NCI-H446 (cell line): ENCODE measurements at regions not wholly inside any gene's neighbourhood (a gene's known extent, or its start where the extent isn't known, plus 50 kb on each side); places are given as distances from the start of the nearest gene placed in this dataset.
"Not testable (repeated sequence)": the region's sequence is repeated elsewhere in the genome, so short reads cannot be mapped to it uniquely, and the experiment has no call there.

ENCODE experiments used
- DNase-seq, 2 experiments: peaks; one replicate each; lab custom pipeline; 2025; lab: John Stamatoyannopoulos, UW

DNA sequence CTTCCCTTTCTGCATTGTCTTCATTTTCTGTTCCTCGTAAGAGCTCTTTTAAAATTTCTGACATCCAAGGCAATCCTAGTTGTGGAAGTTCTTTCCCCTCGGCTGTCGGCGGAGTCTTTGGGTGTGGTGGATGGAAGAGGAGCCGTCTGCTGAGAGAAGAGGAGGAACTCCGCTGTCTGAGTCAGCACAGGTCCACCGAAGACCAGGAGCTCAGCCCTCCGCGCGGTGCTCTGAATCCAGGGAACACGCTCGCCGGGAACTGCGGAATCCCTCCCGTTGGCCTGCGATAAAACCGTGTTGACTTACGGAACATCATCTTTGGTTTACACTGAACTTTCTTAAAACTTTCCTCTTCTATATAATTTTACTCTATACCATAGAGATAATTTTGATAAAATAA is 100.7 kb upstream of the IRX4 start:
- DNase-seq, result no peak

- not testable (repeated sequence) for DNase-seq
Observed at GRCh38 chr5:1982561-1982960, 99.8 kb upstream of the IRX4 start.

DNA sequence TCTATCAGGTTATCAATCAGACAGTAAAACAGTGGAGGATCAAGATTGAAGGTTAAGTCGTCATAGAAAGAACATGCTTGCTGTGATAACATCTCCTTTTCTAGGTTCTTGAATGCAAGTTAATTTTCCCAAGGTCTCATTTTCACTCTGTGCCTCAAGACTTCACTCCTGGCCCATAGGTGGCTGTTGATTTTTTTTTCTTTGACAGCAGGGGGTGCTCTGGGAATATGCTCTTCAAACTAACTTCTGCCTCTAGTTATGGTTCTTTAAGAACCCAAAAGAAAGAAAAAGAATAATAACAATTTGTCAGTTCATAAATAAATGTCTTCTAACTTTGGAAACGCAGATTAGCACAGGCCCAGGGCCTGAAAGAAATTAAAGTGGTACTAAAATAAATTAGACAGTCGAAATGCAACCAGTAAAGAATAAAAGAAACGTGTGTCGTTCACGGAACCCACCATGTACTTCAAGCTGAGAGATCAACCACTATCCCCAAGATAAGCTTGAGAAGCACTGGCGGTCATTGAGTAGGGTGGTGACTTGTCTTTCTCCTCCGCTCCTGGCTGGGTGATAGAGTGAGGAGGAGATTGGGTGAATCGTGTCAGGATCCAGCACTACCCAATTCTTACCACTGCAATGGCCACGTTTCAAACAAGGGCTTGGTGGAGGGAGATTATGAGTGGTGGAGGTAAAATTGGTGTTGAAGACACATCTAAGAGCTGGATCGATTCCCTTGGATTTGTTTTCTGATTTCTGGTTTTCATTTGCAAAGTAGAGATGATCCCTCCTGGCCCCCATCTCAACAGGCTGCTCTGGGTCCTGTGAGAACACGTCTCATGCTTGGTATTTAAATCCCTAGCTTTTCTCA is 93.4 kb upstream of the IRX4 start:
- DNase-seq, result no peak

- no peak for DNase-seq
Observed at GRCh38 chr5:1975406-1975715, 92.6 kb upstream of the IRX4 start.

GRCh38 chr5:1974501-1975405 is 92.0 kb upstream of the IRX4 start:
- DNase-seq, result no peak

GRCh38 chr5:1974081-1974480 is 91.4 kb upstream of the IRX4 start:
- DNase-seq, result no peak

DNA sequence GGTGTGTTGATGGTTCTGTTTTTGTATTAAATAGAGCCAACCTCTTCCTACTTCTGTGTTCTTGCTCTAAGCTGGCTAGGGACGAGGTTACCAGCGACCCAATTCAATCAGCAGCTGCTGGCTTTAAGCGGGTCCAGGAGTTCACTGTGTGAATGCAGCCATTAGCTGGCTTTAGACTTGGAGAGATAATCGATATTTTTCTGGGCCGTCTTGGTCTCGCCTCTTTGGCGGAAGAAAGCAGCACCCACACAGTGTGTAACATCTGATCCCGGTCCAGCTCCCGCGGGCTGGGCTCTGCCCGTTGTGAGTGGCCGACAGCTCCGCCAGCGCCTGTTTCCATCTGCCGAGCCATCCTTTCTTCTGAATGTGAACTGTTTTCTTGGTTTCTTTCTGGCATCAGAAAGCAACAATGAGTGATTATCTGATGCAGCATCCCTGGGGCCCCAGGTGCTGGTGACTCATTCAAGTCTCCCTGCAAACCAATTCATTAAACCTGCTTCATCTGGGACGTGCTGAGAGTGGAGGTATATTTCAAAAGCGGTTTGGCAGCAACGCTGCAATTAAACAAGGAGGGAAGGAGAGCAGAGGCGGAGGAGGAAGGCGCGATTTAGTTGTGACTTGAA is 90.8 kb upstream of the IRX4 start:
- DNase-seq, result no peak

DNA sequence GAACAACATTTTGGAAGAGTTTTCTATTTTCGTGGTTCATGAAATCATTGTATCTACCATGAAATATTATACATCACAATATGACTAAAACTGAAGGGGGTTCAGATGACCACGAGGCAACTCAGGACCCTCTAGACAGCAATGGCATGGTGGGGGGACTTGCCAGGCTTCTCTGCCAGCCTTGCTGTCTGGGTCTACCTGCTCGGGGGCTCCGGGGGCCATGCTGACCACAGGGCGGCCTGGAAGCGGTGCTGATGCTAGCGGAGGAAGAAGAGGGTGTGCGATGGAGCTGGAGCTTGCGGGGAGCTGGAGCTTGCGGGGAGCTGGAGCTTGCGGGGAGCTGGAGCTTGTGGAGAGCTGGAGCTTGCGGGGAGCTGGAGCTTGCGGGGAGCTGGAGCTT is 89.2 kb upstream of the IRX4 start:
- DNase-seq, result no peak

GRCh38 chr5:1967736-1968135 is 85.0 kb upstream of the IRX4 start:
- no peak for DNase-seq

DNA sequence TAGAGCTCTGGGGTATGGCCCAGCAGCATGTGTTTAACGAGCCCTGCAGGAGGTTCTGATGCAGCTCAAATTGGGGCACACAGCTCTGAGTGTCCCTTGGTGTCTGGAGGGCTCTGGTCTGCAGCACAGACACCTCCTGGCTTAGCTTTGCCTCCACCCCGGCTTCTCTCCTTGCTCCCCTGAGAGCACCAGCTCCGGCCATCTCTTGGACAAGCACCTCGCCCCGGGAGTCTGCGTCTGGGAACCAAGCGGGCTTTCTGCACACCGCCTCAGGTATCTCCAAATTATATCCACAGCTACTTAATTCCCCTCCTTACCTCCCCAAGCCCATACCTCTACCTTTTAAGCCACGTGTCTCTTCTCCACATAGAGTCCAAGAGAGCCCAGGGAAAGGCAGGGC is 83.7 kb upstream of the IRX4 start:
- DNase-seq, result no peak

DNA sequence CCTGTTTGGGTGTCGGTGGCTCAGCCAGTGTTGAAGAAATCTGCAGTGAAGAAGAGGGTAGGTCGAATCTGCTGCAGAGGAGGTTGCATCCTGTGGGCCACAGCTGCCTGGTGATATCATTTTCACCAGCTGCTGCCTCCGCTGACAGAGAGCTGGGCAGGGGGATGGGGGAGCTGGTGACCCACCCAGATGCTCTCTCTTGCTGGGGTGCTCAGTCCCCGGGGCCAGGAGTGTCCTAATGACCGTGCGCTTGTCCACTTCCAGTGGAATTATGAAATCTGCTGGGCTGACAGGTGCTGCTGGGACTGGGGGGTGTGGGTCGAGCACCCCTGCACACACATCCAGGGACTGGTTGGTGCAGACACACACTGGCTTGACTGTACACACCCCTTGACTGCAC is 83.2 kb upstream of the IRX4 start:
- DNase-seq, result no peak

DNA sequence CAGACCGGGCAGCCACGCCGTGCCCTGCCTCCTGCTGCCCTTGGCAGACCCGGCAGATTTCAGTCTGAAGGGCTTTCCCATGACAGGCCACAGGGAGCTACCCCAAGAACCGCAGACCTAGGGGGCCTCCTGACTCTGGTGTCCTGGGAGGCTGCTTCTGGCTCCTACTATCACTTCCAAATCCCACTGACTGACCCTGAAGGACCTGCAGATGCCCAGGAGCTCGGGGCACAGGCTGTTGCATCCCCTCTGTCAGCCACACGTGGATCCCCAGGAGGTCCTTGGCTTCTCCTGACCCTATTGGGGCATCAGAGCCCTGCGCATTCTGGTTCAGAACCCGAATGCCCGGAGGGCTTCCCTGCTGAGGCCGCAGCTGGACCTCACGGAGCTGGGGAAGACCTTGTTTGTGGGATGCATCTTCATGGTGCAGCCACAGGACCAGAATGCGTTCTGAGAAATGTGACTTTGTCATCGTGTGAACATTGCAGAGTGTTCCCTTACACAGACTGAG is 81.3 kb upstream of the IRX4 start:
- no peak for DNase-seq

GRCh38 chr5:1963358-1963757 is 80.6 kb upstream of the IRX4 start:
- no peak for DNase-seq

DNA sequence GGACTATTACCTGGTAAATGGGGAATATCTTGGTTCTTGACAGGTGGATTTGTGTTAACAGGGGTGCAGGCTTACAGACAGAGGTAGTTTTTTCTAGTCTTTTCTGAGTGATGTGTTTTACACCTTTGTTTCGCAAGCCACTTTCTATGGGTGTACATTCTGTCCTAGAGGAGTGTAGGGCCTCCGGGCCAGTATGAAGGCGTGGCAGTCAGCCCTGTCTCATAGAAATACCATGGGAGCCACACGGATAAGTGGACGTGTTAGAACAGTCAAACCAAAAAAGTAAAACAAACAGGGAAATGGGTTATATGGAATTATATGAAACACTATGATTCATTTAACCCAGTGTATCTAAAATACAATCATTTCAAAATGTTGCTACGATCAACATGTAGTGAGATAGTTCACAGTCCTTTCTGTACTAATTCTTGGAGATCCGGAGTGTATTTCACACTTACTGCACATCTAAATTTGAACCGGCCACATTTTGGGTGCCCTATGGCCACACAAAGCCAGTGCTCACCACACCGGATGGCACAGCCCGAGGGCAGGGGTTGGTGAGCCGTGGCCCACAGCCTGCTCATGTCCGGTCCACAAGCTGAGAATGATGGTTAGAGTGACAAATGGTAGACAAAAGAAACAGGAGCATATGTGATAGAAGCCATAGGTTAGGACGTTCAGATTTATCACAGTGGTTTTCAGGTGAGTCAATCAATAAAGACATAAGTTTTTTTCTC is 80.1 kb upstream of the IRX4 start:
- DNase-seq, result no peak

- DNase-seq, result no peak
Observed at GRCh38 chr5:1961952-1962595, 79.3 kb upstream of the IRX4 start.

DNA sequence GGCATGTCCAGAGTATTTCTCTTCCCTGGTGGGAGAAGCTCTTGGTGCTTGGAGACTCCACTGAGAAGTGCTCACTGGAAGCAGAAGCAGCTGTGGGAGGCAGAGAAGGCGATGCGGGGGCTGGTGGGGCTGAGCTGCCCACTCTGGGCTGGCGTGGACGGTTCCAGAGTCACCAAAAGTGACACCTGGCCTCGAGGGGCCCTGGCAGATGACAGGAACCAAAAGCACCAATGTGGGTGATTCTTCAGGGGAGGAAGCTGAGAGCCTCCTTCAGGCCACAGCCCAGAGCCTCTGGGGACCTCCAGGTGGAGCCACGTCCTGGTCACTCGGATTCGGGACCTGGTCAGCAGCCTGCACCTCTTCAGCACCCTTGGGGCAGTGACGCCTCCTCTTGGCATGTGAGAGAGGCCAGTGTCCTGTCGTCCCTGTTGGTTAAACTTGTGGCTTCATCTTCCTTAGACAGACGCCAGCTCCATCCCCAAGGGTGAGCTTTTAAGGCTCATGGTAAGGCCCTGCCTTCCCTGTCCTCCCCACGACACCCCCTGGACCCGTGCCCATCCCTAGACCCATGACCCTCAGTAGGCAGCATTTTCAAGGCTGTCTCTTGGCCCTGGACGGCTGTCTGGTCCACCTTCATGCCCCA is 78.7 kb upstream of the IRX4 start:
- DNase-seq, result no peak

- DNase-seq, result no peak
Observed at GRCh38 chr5:1960595-1961303, 78.0 kb upstream of the IRX4 start.

DNA sequence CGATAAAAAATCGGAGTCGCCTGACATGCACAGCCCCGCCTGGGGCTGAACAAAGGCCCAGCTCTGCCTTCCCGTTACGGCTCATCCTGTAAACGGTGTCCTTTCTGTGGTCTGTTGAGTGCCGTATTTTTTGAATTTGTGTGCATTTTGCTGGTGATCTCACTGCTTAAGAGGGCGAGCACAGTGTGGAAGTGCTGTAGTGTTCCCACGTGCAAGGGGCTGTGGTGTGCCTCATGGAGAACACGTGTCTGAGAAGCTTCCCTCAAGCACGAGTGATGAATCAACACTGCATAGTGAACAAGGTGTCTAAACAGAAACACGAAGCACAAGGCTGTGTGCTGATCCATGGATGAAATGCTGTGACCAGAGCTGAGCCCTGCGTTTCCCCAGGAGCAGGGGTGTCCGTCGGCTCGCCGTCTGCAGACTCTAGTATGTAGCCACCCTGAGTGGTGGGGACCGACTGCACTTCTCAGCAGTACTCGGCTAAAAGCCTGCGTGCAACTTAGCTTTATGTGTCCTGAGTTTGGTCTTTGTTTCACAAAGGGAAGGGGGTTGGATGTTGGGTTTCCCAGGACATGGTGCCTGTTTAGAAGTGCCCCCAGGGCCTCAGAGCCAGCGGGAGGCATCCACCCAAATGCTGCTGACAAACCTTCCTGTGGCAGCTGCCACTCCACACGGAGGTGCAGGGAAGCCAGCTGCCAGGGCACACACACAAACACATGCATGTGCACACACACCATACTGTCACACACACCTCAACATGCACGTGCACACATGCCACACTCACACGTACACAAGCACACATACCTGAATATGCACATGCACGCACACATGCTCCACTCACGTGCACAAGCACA is 77.2 kb upstream of the IRX4 start:
- DNase-seq, result no peak

- no peak for DNase-seq
Observed at GRCh38 chr5:1959231-1959630, 76.5 kb upstream of the IRX4 start.
